MCF 10A (cell line): ENCODE measurements at regions not wholly inside any gene's neighbourhood (a gene's known extent, or its start where the extent isn't known, plus 50 kb on each side); places are given as distances from the start of the nearest gene placed in this dataset.
A peak's percentile ranks its signal among the peaks of the same experiment; 100 is the strongest.

Source experiments
- BruUV-seq: library from RNA; stranded (reverse); fragments of 400-500 nt; replicated peaks from 2 replicates; lab custom pipeline; 2021; lab: Mats Ljungman, UMichigan
- CTCF ChIA-PET: fragments of 300-600 bp; sonication (Branson Sonifier 250); formaldehyde crosslinking; extraction: SDS; loops from one replicate; lab custom pipeline; 2021; ENCODE audit warnings: antibody characterized with exemption, inconsistent platforms; lab: Yijun Ruan, JAX
- POLR2A ChIA-PET: fragments of 300-600, 350-650 bp; sonication (Branson Sonifier 250); formaldehyde crosslinking; extraction: SDS; loops from one replicate; lab custom pipeline; 2020; ENCODE audit warnings: antibody characterized with exemption, inconsistent platforms; lab: Yijun Ruan, JAX
- DNase-seq: peaks from one replicate; pipeline ENCODE4 v3.0.0-alpha.2; 2018; ENCODE audit not compliant: unreplicated experiment
- H3K27ac Mint-ChIP-seq: one replicate; pipeline ENCODE4 v1.8.0; 2022; ENCODE audit warnings: mild to moderate bottlenecking, low read depth, mixed read lengths; ENCODE audit not compliant: unreplicated experiment
- H3K27me3 Mint-ChIP-seq: one replicate; pipeline ENCODE4 v1.8.0; 2022; ENCODE audit warnings: mixed read lengths; ENCODE audit not compliant: insufficient read depth, unreplicated experiment
- H3K36me3 Mint-ChIP-seq: one replicate; pipeline ENCODE4 v1.8.0; 2022; ENCODE audit warnings: mild to moderate bottlenecking, moderate library complexity, mixed read lengths; ENCODE audit not compliant: insufficient read depth, unreplicated experiment
- H3K4me1 Mint-ChIP-seq: one replicate; pipeline ENCODE4 v1.8.0; 2022; ENCODE audit warnings: mixed read lengths; ENCODE audit not compliant: insufficient read depth, unreplicated experiment
- H3K4me3 Mint-ChIP-seq: one replicate; pipeline ENCODE4 v1.8.0; 2022; ENCODE audit warnings: mild to moderate bottlenecking, moderate library complexity, mixed read lengths; ENCODE audit not compliant: unreplicated experiment
- H3K9me3 Mint-ChIP-seq: one replicate; pipeline ENCODE4 v1.8.0; 2022; ENCODE audit warnings: mixed read lengths; ENCODE audit not compliant: unreplicated experiment
- intact Hi-C: fragments of 100-400 bp; cut with micrococcal nuclease; formaldehyde crosslinking; loops from 2 replicates; pipeline ENCODE4 v1.14.1; 2022
- TF ChIP-seq, protein P1 (sequence below): fragments of 200-600 bp; IDR thresholded peaks from one replicate; pipeline ENCODE4 v1.8.0; 2022; ENCODE audit warnings: antibody characterized with exemption, mild to moderate bottlenecking; ENCODE audit not compliant: unreplicated experiment

DNA sequence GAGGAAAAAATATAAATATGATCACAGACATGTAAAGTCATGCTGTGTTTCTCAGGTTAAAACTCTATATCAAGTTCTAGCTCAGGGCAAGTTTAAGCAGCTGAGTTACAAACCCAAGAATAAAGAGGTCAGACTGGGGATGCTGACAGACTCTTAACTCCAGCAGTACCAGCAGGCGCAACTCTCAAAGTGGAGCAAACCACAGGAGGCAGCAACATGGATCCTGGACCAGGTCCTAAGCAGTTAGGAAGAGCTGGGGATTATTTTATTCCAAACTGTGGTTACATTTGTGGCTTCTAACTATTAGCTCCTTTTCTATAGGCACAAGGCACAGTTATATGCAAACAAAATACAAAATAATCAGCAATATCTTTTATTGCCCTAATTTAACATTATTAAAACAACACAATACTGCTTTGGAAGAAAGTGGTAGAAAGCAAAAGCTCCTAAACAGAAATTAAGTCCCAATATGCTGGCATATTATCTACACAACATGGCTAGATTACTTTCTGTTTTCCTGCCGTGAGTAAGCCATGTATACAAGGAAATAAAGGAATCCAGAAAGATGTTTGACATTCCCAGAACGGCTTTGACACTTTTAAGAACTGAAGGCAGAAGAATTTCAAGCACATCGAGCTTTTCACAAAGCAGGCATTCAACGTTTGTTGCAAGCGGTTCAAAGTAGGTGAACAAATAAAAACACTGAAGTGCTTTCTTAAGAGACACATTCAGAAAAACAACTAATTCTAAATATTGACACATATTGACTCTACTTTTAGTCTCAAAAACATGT lies 378.8 kb upstream of the ZNF608 start:
- Mint-ChIP-seq H3K36me3 (no peaks in the 10 kb centered on the region), H3K27ac (no peak overlapping the region), H3K4me3 (no peak overlapping the region), H3K9me3 (no peaks in the 10 kb centered on the region), H3K27me3 (no peaks in the 10 kb centered on the region), H3K4me1 (peaks cover 7% of the 10 kb centered on the region)
- intact Hi-C loops, result no loop called here
- no TSS peak for BruUV-seq
- DNase-seq, result no peak
- ChIA-PET POLR2A (interaction anchor here (0.6 to 1.0 kb wide), 4 partner anchors 8 to 84 kb away, joined by 3 to 5 read pairs (median 3); no protein-coding TSS in a partner anchor), CTCF (no interaction called here)
- TF ChIP-seq, protein P1, sequence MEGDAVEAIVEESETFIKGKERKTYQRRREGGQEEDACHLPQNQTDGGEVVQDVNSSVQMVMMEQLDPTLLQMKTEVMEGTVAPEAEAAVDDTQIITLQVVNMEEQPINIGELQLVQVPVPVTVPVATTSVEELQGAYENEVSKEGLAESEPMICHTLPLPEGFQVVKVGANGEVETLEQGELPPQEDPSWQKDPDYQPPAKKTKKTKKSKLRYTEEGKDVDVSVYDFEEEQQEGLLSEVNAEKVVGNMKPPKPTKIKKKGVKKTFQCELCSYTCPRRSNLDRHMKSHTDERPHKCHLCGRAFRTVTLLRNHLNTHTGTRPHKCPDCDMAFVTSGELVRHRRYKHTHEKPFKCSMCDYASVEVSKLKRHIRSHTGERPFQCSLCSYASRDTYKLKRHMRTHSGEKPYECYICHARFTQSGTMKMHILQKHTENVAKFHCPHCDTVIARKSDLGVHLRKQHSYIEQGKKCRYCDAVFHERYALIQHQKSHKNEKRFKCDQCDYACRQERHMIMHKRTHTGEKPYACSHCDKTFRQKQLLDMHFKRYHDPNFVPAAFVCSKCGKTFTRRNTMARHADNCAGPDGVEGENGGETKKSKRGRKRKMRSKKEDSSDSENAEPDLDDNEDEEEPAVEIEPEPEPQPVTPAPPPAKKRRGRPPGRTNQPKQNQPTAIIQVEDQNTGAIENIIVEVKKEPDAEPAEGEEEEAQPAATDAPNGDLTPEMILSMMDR, result no peak

DNA sequence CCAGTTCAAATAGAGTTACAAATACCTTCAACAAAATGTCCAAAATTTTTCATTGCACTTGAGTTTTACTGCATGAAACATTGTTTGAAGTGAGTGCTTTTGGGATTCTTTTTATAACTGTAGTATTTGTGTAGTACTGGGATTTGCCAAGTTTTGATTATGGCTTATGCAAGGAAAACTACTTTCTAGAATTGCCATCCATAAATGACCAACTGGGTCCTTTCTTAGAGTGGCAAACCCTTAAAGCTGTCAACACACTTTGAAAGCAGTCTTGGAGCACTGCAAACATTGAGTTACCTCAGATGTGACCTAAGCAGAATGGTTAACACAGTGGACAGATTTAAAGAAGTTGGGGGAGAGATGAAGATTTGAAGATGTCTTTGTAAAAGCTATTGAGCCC lies 379.6 kb upstream of the ZNF608 start:
- no peaks in the 10 kb centered on the region for H3K27me3 Mint-ChIP-seq
- H3K36me3 Mint-ChIP-seq, result no peaks in the 10 kb centered on the region
- no peak overlapping the region for H3K27ac Mint-ChIP-seq
- CTCF ChIA-PET, result no interaction called here
- no peaks in the 10 kb centered on the region for H3K9me3 Mint-ChIP-seq
- peaks cover 7% of the 10 kb centered on the region for H3K4me1 Mint-ChIP-seq
- POLR2A ChIA-PET, result no interaction called here
- TF ChIP-seq, protein P1, result no peak
- H3K4me3 Mint-ChIP-seq, result no peak overlapping the region
- no TSS peak for BruUV-seq
- no peak for DNase-seq
- intact Hi-C loops, result no loop called here

DNA sequence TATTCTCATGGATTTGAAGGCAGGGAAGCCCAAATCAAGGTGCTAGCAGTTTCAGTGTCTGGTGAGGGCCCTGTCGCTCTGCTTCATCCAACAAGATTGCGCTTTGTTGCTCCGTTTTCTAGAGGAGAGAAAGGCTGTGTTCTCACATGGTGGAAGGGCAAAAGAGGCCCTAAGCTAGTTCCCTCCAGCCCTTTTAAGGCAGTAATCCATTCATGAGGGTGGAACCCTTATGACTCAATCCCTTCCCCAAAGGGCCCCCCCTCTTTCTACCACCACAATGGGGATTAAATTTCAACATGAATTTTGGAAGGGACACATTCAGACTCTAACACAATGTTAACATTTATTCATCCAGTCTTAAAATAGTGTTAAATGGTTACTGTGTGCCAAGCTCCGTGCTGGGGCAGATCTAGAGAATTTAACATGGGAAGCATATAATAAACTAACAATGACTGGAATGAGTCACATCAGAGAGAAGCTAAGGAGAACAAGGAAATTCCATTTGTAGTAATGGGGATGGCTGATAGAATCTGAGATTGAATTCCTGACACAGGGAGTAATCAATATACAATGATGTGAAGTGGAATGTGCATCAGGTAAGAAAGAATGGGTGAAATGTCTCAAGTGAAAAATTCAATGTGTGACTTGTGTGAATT lies 382.8 kb upstream of the ZNF608 start:
- Mint-ChIP-seq H3K9me3 (no peaks in the 10 kb centered on the region), H3K27me3 (no peaks in the 10 kb centered on the region), H3K36me3 (no peaks in the 10 kb centered on the region), H3K27ac (no peak overlapping the region), H3K4me1 (peaks cover 7% of the 10 kb centered on the region), H3K4me3 (no peak overlapping the region)
- BruUV-seq, result no TSS peak
- intact Hi-C loops, result no loop called here
- DNase-seq, result peak; percentile 38
- ChIA-PET POLR2A (no interaction called here), CTCF (interaction anchor here (0.6 to 0.7 kb wide), 2 partner anchors 209 to 761 kb away, joined by 3 read pairs; no protein-coding TSS in a partner anchor)
- TF ChIP-seq, protein P1, result no peak

DNA sequence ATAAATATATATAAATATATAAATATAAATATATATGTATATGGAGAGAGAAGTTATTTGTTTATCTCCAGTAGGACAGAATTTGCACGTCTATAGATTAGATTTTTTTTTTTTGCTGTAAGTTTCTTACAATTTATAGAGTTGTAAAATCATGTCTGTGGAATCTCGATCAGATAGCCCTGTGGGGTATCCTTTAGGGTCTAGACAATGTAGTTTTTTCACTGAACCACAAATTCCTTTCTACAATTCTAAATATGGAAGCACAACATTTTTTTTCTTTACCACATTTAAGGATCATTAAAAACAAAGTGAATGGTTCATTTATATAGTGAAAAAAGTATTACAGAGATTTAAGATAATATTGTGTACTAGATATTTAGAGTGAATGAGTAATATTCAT lies 384.2 kb upstream of the ZNF608 start:
- Mint-ChIP-seq H3K4me1 (peaks cover 7% of the 10 kb centered on the region), H3K27me3 (no peaks in the 10 kb centered on the region), H3K36me3 (no peaks in the 10 kb centered on the region), H3K9me3 (no peaks in the 10 kb centered on the region), H3K27ac (no peak overlapping the region), H3K4me3 (no peak overlapping the region)
- no TSS peak for BruUV-seq
- ChIA-PET POLR2A (no interaction called here), CTCF (no interaction called here)
- intact Hi-C loops, result no loop called here
- DNase-seq, result no peak
- TF ChIP-seq, protein P1, result no peak
